ACC112 (cell line): ENCODE measurements at regions not wholly inside any gene's neighbourhood (a gene's known extent, or its start where the extent isn't known, plus 50 kb on each side); places are given as distances from the start of the nearest gene placed in this dataset.

Source experiments
- H2AFZ ChIP-seq: fragments of 200-600 bp; sonication (generic); one replicate; pipeline ENCODE4 v1.6.0; 2017; ENCODE audit warnings: antibody characterized with exemption, low read length; ENCODE audit not compliant: unreplicated experiment
- H3K27ac ChIP-seq: fragments of 200-600 bp; sonication (generic); 2 replicates; pipeline ENCODE4 v1.5.1; 2014; ENCODE audit warnings: low read depth, mild to moderate bottlenecking, antibody characterized with exemption, low read length, moderate library complexity
- H3K27me3 ChIP-seq: fragments of 200-600 bp; sonication (generic); 2 replicates; pipeline ENCODE4 v1.6.1; 2014; ENCODE audit warnings: mild to moderate bottlenecking, antibody characterized with exemption, low read length, moderate library complexity, mixed read lengths; ENCODE audit not compliant: insufficient read depth
- H3K36me3 ChIP-seq: fragments of 200-600 bp; sonication (generic); 2 replicates; pipeline ENCODE4 v1.6.1; 2016; ENCODE audit warnings: mild to moderate bottlenecking, antibody characterized with exemption, low read length, moderate library complexity, mixed read lengths; ENCODE audit not compliant: insufficient read depth
- H3K4me1 ChIP-seq: fragments of 200-600 bp; sonication (generic); one replicate; pipeline ENCODE4 v1.6.1; 2016; ENCODE audit warnings: low read length, mixed read lengths; ENCODE audit not compliant: insufficient read depth, unreplicated experiment, control insufficient read depth
- H3K4me3 ChIP-seq: fragments of 200-600 bp; sonication (generic); 2 replicates; pipeline ENCODE4 v1.5.1; 2014; ENCODE audit warnings: mild to moderate bottlenecking, low read depth, low read length
- H3K79me2 ChIP-seq: fragments of 200-600 bp; sonication (generic); one replicate; pipeline ENCODE4 v1.6.0; 2016; ENCODE audit warnings: low read length; ENCODE audit not compliant: control insufficient read depth, unreplicated experiment, insufficient read depth

- H3K79me2 ChIP-seq: no peaks in the 10 kb centered on the region
- no peaks in the 10 kb centered on the region for H3K36me3 ChIP-seq
- H3K27me3 ChIP-seq: no peaks in the 10 kb centered on the region
- no peak overlapping the region for H3K27ac ChIP-seq
- H3K4me1 ChIP-seq: no peaks in the 10 kb centered on the region
- no peak overlapping the region for H3K4me3 ChIP-seq
- H2AFZ ChIP-seq: no peak overlapping the region
Measured at GRCh38 chr2:207276858-207277257, 111.1 kb upstream of the KLF7 start.

DNA sequence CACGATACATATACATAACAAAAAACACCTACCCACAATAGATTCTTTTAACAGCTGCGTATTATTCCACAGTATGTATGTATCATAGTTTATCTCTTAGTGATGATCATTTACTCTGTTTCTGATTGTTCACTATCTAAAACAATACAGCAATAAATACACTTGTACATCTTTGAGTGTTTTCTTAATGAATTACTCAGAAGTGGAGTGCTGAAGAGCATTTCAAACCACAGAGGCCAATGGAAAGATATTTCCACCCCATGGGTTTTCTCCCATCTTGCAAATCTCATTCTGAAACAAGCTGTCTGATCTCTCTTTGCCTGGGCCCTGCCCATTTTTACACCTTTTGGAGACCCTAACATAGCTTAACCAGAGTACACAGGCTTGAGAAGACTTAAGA is 113.8 kb upstream of the KLF7 start:
- H3K27me3 ChIP-seq: no peaks in the 10 kb centered on the region
- H3K4me3 ChIP-seq: no peak overlapping the region
- H3K36me3 ChIP-seq: no peaks in the 10 kb centered on the region

DNA sequence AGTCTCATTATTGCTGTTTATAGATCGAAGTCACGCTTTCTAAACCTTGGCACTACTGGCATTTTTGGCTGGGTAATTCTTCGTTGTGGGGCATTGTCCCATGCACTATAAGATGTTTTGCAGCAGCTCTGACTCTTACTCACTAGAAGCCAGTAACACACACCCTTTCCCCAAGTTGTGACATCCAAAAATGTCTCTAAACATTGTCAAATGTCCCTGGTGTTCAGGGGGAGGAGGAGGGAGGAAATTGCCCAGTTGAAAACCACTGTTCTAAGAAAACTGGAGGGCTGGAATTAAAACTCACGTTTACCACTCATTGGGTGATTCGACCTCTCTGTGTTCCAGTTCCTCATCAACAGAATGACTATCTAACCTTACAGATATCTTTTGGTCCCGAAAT is 115.7 kb upstream of the KLF7 start:
- no peaks in the 10 kb centered on the region for H3K27me3 ChIP-seq
- no peak overlapping the region for H3K4me3 ChIP-seq
- no peak overlapping the region for H3K27ac ChIP-seq
- H2AFZ ChIP-seq: no peak overlapping the region
- no peaks in the 10 kb centered on the region for H3K36me3 ChIP-seq
- H3K4me1 ChIP-seq: peaks cover 22% of the 10 kb centered on the region
- no peaks in the 10 kb centered on the region for H3K79me2 ChIP-seq

More for the DNA sequence above, 113.8 kb upstream of the KLF7 start:
- no peak overlapping the region for H2AFZ ChIP-seq
- H3K79me2 ChIP-seq: no peaks in the 10 kb centered on the region
- peaks cover 11% of the 10 kb centered on the region for H3K4me1 ChIP-seq
- H3K27ac ChIP-seq: no peak overlapping the region

- Histone ChIP-seq H3K36me3 (no peaks in the 10 kb centered on the region), H3K4me1 (peaks cover 22% of the 10 kb centered on the region), H3K27ac (peak overlapping the region; percentile 38), H3K27me3 (no peaks in the 10 kb centered on the region), H3K4me3 (peak overlapping the region; percentile 37), H2AFZ (peak overlapping the region; percentile 59), H3K79me2 (no peaks in the 10 kb centered on the region)
Measured at GRCh38 chr2:207282916-207283315, 117.2 kb upstream of the KLF7 start.

DNA sequence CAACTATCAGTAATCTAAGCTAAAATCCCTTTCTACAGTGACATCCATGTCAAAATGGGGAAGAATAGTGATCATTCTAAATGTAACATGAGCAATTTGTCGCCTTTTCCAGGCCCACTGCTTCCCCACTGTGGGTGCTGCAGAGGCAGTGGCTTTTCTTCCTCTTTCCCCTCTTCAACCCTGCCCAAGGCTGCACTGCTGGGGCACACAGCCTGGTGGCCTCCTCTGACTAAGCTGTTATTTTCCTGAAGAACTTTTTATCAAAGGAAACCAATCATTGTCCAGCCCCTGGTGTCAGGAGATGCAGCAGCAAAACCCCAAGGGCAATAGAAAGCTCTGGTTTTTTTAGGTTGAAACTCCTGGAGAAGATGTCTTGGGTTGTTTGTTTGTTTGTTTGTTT is 117.6 kb upstream of the KLF7 start:
- H3K79me2 ChIP-seq: no peaks in the 10 kb centered on the region
- peak overlapping the region; percentile 38 for H3K27ac ChIP-seq
- H3K36me3 ChIP-seq: no peaks in the 10 kb centered on the region
- peaks cover 22% of the 10 kb centered on the region for H3K4me1 ChIP-seq
- H3K27me3 ChIP-seq: no peaks in the 10 kb centered on the region
- peak overlapping the region; percentile 59 for H2AFZ ChIP-seq
- peak overlapping the region; percentile 37 for H3K4me3 ChIP-seq

GRCh38 chr2:207284556-207285472 is 119.1 kb upstream of the KLF7 start:
- no peak overlapping the region for H3K4me3 ChIP-seq
- no peak overlapping the region for H3K27ac ChIP-seq
- no peaks in the 10 kb centered on the region for H3K36me3 ChIP-seq
- peak overlapping the region; percentile 7 for H2AFZ ChIP-seq
- no peaks in the 10 kb centered on the region for H3K79me2 ChIP-seq
- H3K4me1 ChIP-seq: peaks cover 26% of the 10 kb centered on the region
- H3K27me3 ChIP-seq: no peaks in the 10 kb centered on the region

DNA sequence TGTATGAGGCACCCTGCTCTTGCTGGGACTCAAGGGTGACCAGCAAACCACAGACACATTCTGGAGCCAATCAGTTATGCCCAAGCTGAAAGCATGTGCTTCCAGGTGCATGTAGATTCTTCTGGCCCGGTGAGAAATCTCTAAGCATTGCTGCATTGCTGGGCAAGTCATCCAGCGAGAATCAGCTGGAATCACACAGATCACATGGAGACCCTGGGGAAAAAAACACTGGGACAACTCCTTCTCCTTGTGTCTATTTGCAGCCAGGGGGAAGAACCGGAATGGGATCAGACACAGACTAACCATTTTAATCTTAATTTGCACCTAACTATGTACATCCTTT is 119.7 kb upstream of the KLF7 start:
- Histone ChIP-seq H3K27ac (no peak overlapping the region), H3K4me3 (no peak overlapping the region), H3K27me3 (no peaks in the 10 kb centered on the region)

GRCh38 chr2:207286106-207286505 is 120.4 kb upstream of the KLF7 start:
- no peaks in the 10 kb centered on the region for H3K79me2 ChIP-seq
- peaks cover 26% of the 10 kb centered on the region for H3K4me1 ChIP-seq
- no peaks in the 10 kb centered on the region for H3K27me3 ChIP-seq
- no peak overlapping the region for H3K27ac ChIP-seq
- no peaks in the 10 kb centered on the region for H3K36me3 ChIP-seq
- H3K4me3 ChIP-seq: no peak overlapping the region
- no peak overlapping the region for H2AFZ ChIP-seq

More for the DNA sequence above, 119.7 kb upstream of the KLF7 start:
- H3K4me1 ChIP-seq: peaks cover 26% of the 10 kb centered on the region
- no peaks in the 10 kb centered on the region for H3K79me2 ChIP-seq
- H2AFZ ChIP-seq: no peak overlapping the region
- no peaks in the 10 kb centered on the region for H3K36me3 ChIP-seq

GRCh38 chr2:207288628-207289027 is 122.9 kb upstream of the KLF7 start:
- Histone ChIP-seq H3K4me3 (no peak overlapping the region), H3K27me3 (no peaks in the 10 kb centered on the region), H3K79me2 (no peaks in the 10 kb centered on the region), H2AFZ (no peak overlapping the region), H3K4me1 (peaks cover 17% of the 10 kb centered on the region), H3K36me3 (no peaks in the 10 kb centered on the region), H3K27ac (no peak overlapping the region)

GRCh38 chr2:207289295-207290018 is 123.7 kb upstream of the KLF7 start:
- Histone ChIP-seq H3K27me3 (no peaks in the 10 kb centered on the region), H3K4me3 (no peak overlapping the region), H3K27ac (no peak overlapping the region), H3K36me3 (no peaks in the 10 kb centered on the region), H2AFZ (no peak overlapping the region), H3K4me1 (peaks cover 15% of the 10 kb centered on the region), H3K79me2 (no peaks in the 10 kb centered on the region)
